ENCODE measurements at regions not wholly inside any gene's neighbourhood (a gene's known extent, or its start where the extent isn't known, plus 50 kb on each side); places are given as distances from the start of the nearest gene placed in this dataset.

GRCh38 chr4:145352438-145353145, 129.1 kb upstream of the SMAD1 start:
- no peak for TF ChIP-seq POLR2A (IDR thresholded peaks at IDR 0.05)
- TF ChIP-seq CTCF (IDR thresholded peaks at IDR 0.05): no peak
- no peak for TF ChIP-seq POLR2AphosphoS5 (IDR thresholded peaks at IDR 0.05)

All from breast epithelium (tissue), 3 donors.